SU-DHL-6 (cell line): ENCODE measurements at regions not wholly inside any gene's neighbourhood (a gene's known extent, or its start where the extent isn't known, plus 50 kb on each side); places are given as distances from the start of the nearest gene placed in this dataset.

Experiments
- H2AFZ ChIP-seq: fragments of 200-600 bp; sonication (generic); 2 replicates; pipeline ENCODE4 v1.6.1; 2014; ENCODE audit warnings: low read depth, mild to moderate bottlenecking, moderate library complexity, mixed read lengths, antibody characterized with exemption, low read length; ENCODE audit not compliant: severe bottlenecking
- H3F3A ChIP-seq: fragments of 200-600 bp; shearing (Covaris generic); 2 replicates; pipeline ENCODE4 v1.6.0; 2016; ENCODE audit warnings: antibody characterized with exemption, mild to moderate bottlenecking; ENCODE audit not compliant: insufficient read depth
- H3K27ac ChIP-seq: fragments of 200-600 bp; sonication (generic); 2 replicates; pipeline ENCODE4 v1.5.1; 2016; ENCODE audit warnings: low read depth, mild to moderate bottlenecking, low read length, moderate library complexity, mixed read lengths
- H3K27me3 ChIP-seq: fragments of 200-600 bp; sonication (generic), shearing (Covaris generic); 2 replicates; pipeline ENCODE4 v1.6.0; 2014; ENCODE audit warnings: mild to moderate bottlenecking, low read length
- H3K36me3 ChIP-seq: fragments of 200-600 bp; sonication (generic); 2 replicates; pipeline ENCODE4 v1.6.1; 2014; ENCODE audit warnings: mild to moderate bottlenecking, low read length, mixed read lengths
- H3K4me2 ChIP-seq: fragments of 300-600, 200-600 bp; shearing (Covaris generic), sonication (generic); 2 replicates; pipeline ENCODE4 v1.6.0; 2014; ENCODE audit warnings: low read length, low read depth, mild to moderate bottlenecking; ENCODE audit not compliant: poor library complexity, severe bottlenecking
- H3K4me3 ChIP-seq: fragments of 200-600 bp; sonication (generic); 2 replicates; pipeline ENCODE4 v1.5.1; 2014; ENCODE audit warnings: antibody characterized with exemption, low read length, mild to moderate bottlenecking, mixed read lengths; ENCODE audit not compliant: insufficient read depth, poor library complexity, severe bottlenecking
- H3K79me2 ChIP-seq: fragments of 200-600 bp; sonication (generic); 2 replicates; pipeline ENCODE4 v1.6.1; 2014; ENCODE audit warnings: mild to moderate bottlenecking, low read length, moderate library complexity; ENCODE audit not compliant: insufficient read depth
- H3K9ac ChIP-seq: fragments of 200-600 bp; sonication (generic); 2 replicates; pipeline ENCODE4 v1.7.0; 2014; ENCODE audit warnings: mild to moderate bottlenecking, low read length
- H3K9me2 ChIP-seq: fragments of 200-600 bp; sonication (generic); replicated peaks from 2 replicates; pipeline ENCODE4 v1.6.1; 2014; ENCODE audit warnings: low read length; ENCODE audit not compliant: insufficient read depth
- H3K9me3 ChIP-seq: fragments of 200-600 bp; sonication (generic); 2 replicates; pipeline ENCODE4 v1.6.1; 2014; ENCODE audit warnings: low read length, mixed read lengths; ENCODE audit not compliant: insufficient read depth
- H4K20me1 ChIP-seq: fragments of 200-600 bp; sonication (generic); 2 replicates; pipeline ENCODE4 v1.6.1; 2014; ENCODE audit warnings: low read depth, mild to moderate bottlenecking, antibody characterized with exemption, low read length, moderate library complexity, mixed read lengths
- EZH2phosphoT487 ChIP-seq: fragments of 200-600 bp; sonication (generic), shearing (Covaris generic); conservative IDR thresholded peaks from 2 replicates; pipeline ENCODE4 v1.6.1; 2018; ENCODE audit warnings: mild to moderate bottlenecking, antibody characterized with exemption, low read length, moderate library complexity, mixed read lengths
- TF ChIP-seq, protein P1 (sequence below): fragments of 200-600 bp; sonication (generic); IDR thresholded peaks from one replicate; pipeline ENCODE4 v1.5.1; 2017; ENCODE audit warnings: antibody characterized with exemption, mild to moderate bottlenecking, low read length, moderate library complexity; ENCODE audit not compliant: insufficient read depth, poor library complexity, severe bottlenecking

DNA sequence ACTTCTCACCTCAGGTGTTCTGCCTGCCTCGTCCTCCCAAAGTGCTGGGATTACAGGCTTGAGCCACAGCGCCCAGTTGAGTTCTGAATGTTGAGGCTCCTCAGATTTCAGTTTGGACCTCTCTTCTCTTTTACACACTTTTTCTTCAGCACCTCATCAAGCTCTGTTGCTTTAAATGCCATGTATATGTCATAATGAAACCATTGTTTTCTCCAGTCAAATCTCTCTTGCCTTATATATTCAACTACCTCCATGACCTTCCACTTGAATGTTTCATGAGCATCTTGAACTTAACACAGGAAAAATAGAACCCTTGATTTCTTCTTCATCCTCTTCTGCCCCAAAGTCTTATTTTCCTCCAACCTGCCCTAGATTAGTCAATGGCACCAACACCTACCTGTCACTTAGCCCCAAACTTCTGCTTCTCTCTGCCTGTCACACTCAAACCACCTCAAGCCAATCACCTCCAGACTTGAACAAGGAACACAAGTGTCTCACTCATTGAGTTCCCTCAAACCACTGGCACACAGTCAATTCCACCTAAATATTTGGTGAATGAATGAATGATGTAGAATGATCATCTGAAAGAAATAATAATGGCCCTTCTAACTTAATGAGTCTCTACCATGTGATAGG lies 161.0 kb upstream of the SGK1 start:
- H2AFZ ChIP-seq, result no peak overlapping the region
- H3K9ac ChIP-seq, result no peak overlapping the region
- H3K79me2 ChIP-seq, result no peaks in the 10 kb centered on the region
- H3K27me3 ChIP-seq, result no peaks in the 10 kb centered on the region
- H4K20me1 ChIP-seq, result no peaks in the 10 kb centered on the region
- H3K9me3 ChIP-seq, result no peaks in the 10 kb centered on the region
- H3K4me2 ChIP-seq, result no peak overlapping the region
- no peak overlapping the region for H3K27ac ChIP-seq
- H3F3A ChIP-seq, result no peaks in the 10 kb centered on the region
- TF ChIP-seq, protein P1, sequence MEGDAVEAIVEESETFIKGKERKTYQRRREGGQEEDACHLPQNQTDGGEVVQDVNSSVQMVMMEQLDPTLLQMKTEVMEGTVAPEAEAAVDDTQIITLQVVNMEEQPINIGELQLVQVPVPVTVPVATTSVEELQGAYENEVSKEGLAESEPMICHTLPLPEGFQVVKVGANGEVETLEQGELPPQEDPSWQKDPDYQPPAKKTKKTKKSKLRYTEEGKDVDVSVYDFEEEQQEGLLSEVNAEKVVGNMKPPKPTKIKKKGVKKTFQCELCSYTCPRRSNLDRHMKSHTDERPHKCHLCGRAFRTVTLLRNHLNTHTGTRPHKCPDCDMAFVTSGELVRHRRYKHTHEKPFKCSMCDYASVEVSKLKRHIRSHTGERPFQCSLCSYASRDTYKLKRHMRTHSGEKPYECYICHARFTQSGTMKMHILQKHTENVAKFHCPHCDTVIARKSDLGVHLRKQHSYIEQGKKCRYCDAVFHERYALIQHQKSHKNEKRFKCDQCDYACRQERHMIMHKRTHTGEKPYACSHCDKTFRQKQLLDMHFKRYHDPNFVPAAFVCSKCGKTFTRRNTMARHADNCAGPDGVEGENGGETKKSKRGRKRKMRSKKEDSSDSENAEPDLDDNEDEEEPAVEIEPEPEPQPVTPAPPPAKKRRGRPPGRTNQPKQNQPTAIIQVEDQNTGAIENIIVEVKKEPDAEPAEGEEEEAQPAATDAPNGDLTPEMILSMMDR, result no peak
- TF ChIP-seq EZH2phosphoT487, result no peak
- no peaks in the 10 kb centered on the region for H3K36me3 ChIP-seq
- no peaks in the 10 kb centered on the region for H3K9me2 ChIP-seq
- no peak overlapping the region for H3K4me3 ChIP-seq

DNA sequence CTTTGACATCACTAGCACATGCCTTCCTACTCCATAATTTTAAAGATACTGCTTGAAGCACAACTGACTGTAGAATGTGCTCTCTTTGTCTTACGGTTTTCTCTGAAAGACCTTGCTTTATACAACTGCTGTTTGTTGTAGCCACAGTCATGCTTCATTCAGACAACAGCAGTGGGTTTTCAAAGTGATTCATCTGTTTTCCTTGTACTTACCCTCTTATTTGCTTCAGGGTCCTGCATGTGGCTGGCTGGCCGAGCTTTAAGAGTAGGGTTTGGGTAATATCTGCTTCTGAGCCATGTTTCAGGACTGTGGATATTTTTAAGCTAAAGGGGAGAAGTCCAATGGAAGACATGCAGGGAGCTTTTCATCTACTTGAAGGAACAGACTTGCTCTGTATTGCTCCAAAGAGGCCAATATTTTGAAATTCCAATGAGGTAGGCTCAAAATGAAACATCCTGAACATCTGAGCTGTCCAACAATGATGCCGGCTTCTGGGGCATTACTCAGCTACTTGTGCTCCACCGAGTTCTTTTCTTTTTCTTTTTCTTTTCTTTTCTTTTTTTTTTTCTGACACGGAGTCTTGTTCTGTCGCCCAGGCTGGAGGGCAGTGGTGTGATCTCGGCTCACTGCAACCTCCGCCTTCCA lies 160.2 kb upstream of the SGK1 start:
- H3F3A ChIP-seq, result no peaks in the 10 kb centered on the region
- TF ChIP-seq, protein P1, result no peak
- no peaks in the 10 kb centered on the region for H3K79me2 ChIP-seq
- no peak overlapping the region for H3K9ac ChIP-seq
- H3K27ac ChIP-seq, result no peak overlapping the region
- H3K27me3 ChIP-seq, result no peaks in the 10 kb centered on the region
- no peak overlapping the region for H3K4me2 ChIP-seq
- H3K9me3 ChIP-seq, result no peaks in the 10 kb centered on the region
- no peaks in the 10 kb centered on the region for H3K36me3 ChIP-seq
- no peak overlapping the region for H3K4me3 ChIP-seq
- H2AFZ ChIP-seq, result no peak overlapping the region
- H3K9me2 ChIP-seq, result no peaks in the 10 kb centered on the region
- H4K20me1 ChIP-seq, result no peaks in the 10 kb centered on the region

DNA sequence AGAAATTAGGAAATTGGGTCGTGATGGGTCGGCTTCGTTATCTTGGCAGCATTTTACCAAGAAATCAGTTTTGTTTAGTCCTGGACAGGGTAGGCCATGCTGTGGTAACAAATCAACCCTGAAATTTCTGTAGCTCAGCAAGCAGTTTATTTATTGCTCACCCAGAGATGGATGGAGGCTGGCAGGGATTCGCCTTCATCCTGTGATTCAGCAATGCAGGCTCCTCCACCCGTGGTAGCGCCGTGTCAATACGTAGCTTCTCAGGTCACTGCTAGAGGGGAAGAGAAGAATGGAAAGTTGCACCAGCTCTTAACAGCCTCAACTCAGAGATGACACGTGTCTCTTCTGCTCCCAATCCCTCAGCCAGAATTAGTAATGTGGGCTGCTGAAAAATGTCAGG lies 157.0 kb upstream of the SGK1 start:
- Histone ChIP-seq H3K27ac (no peak overlapping the region), H3F3A (no peaks in the 10 kb centered on the region), H2AFZ (no peak overlapping the region), H3K36me3 (no peaks in the 10 kb centered on the region), H3K27me3 (no peaks in the 10 kb centered on the region), H3K79me2 (no peaks in the 10 kb centered on the region), H4K20me1 (no peaks in the 10 kb centered on the region), H3K9me3 (no peaks in the 10 kb centered on the region), H3K9me2 (no peaks in the 10 kb centered on the region), H3K9ac (no peak overlapping the region), H3K4me2 (no peak overlapping the region), H3K4me3 (no peak overlapping the region)
- TF ChIP-seq, protein P1, result no peak
- TF ChIP-seq EZH2phosphoT487, result no peak
